Brain pericyte (primary cell): ENCODE measurements at regions not wholly inside any gene's neighbourhood (a gene's known extent, or its start where the extent isn't known, plus 50 kb on each side); places are given as distances from the start of the nearest gene placed in this dataset.
"Not testable (repeated sequence)": the region's sequence is repeated elsewhere in the genome, so short reads cannot be mapped to it uniquely, and the experiment has no call there.

Source experiments
- DNase-seq: peaks from one replicate; pipeline ENCODE4 v3.0.0-alpha.2; 2012; ENCODE audit warnings: low read depth, low spot score

GRCh38 chr4:189002475-189002874 lies 863.2 kb downstream of the TRIML1 start:
- DNase-seq, result no peak

GRCh38 chr4:189010452-189011217 lies 871.4 kb downstream of the TRIML1 start:
- not testable (repeated sequence) for DNase-seq

- no peak for DNase-seq
Measured at GRCh38 chr4:189021831-189022230, 882.6 kb downstream of the TRIML1 start.

GRCh38 chr4:189022440-189023035 lies 883.3 kb downstream of the TRIML1 start:
- DNase-seq, result no peak

- no peak for DNase-seq
Measured at GRCh38 chr4:189029976-189030504, 890.8 kb downstream of the TRIML1 start.

- DNase-seq, result no peak
Measured at GRCh38 chr4:189032606-189033338, 893.5 kb downstream of the TRIML1 start.

GRCh38 chr4:189033801-189034347 lies 894.6 kb downstream of the TRIML1 start:
- no peak for DNase-seq

- DNase-seq, result no peak
Measured at GRCh38 chr4:189035091-189035490, 895.9 kb downstream of the TRIML1 start.

GRCh38 chr4:189035654-189036053 lies 896.4 kb downstream of the TRIML1 start:
- DNase-seq, result no peak

GRCh38 chr4:189036906-189037305 lies 897.7 kb downstream of the TRIML1 start:
- DNase-seq, result no peak

GRCh38 chr4:189046642-189047041 lies 894.0 kb upstream of the FRG1 start:
- no peak for DNase-seq

GRCh38 chr4:189048119-189048518 lies 892.6 kb upstream of the FRG1 start:
- DNase-seq, result no peak

- DNase-seq, result no peak
Measured at GRCh38 chr4:189049682-189050081, 891.0 kb upstream of the FRG1 start.

- DNase-seq, result no peak
Measured at GRCh38 chr4:189050643-189051042, 890.0 kb upstream of the FRG1 start.

- no peak for DNase-seq
Measured at GRCh38 chr4:189053621-189054020, 887.1 kb upstream of the FRG1 start.

GRCh38 chr4:189060104-189060503 lies 880.6 kb upstream of the FRG1 start:
- no peak for DNase-seq

GRCh38 chr4:189062047-189062820 lies 878.4 kb upstream of the FRG1 start:
- no peak for DNase-seq

- DNase-seq, result no peak
Measured at GRCh38 chr4:189069772-189070171, 870.9 kb upstream of the FRG1 start.

GRCh38 chr4:189071241-189071640 lies 869.4 kb upstream of the FRG1 start:
- DNase-seq, result no peak

- DNase-seq, result no peak
Measured at GRCh38 chr4:189073739-189074138, 866.9 kb upstream of the FRG1 start.

- DNase-seq, result no peak
Measured at GRCh38 chr4:189081826-189082225, 858.8 kb upstream of the FRG1 start.
